HEK293 (cell line): ENCODE measurements at regions not wholly inside any gene's neighbourhood (a gene's known extent, or its start where the extent isn't known, plus 50 kb on each side); places are given as distances from the start of the nearest gene placed in this dataset.
A peak's percentile ranks its signal among the peaks of the same experiment; 100 is the strongest.

Source experiments
- CTCF ChIA-PET: fragments of 350-600 bp; formaldehyde crosslinking; extraction: SDS; loops from one replicate; lab custom pipeline; 2021; ENCODE audit warnings: antibody characterized with exemption; lab: Yijun Ruan, JAX
- POLR2A ChIA-PET: fragments of 300-600 bp; formaldehyde crosslinking; extraction: SDS; loops from one replicate; lab custom pipeline; 2020; ENCODE audit warnings: antibody characterized with exemption, inconsistent platforms; lab: Yijun Ruan, JAX
- H3K27ac ChIP-seq: fragments of 200-500 bp; sonication (Bioruptor generic); 2 replicates; pipeline ENCODE4 v1.5.1; 2014; ENCODE audit warnings: low read depth, low read length, control low read depth, inconsistent platforms; ENCODE audit errors: extremely low read depth
- H3K36me3 ChIP-seq, 2 experiments: fragments of 200-500 bp in 1 of 2; sonication (Bioruptor generic) in 1 of 2; 1 replicate in 1 of 2; 2 replicates in 1 of 2; pipeline ENCODE4 v1.5.1; 2014 to 2017; ENCODE audit warnings: inconsistent platforms in 2 of 2, low read length in 2 of 2; ENCODE audit not compliant: control insufficient read depth in 2 of 2, insufficient read depth in 1 of 2
- H3K4me1 ChIP-seq: fragments of 200-500 bp; sonication (Bioruptor generic); 2 replicates; pipeline ENCODE4 v1.5.1; 2014; ENCODE audit warnings: mild to moderate bottlenecking, low read length, inconsistent platforms; ENCODE audit not compliant: control insufficient read depth, insufficient read depth
- H3K4me3 ChIP-seq: 2 replicates; pipeline ENCODE4 v1.5.1; 2011; ENCODE audit warnings: low read depth, mild to moderate bottlenecking, control low read depth, low read length, moderate library complexity
- H3K9me3 ChIP-seq: fragments of 200-500 bp; sonication (Bioruptor generic); 2 replicates; pipeline ENCODE4 v1.5.1; 2014; ENCODE audit warnings: low read depth, low read length, inconsistent platforms; ENCODE audit not compliant: control insufficient read depth, insufficient read depth
- CTCF ChIP-seq: fragments of 450-650 bp; formaldehyde crosslinking; IDR thresholded peaks from 2 replicates; pipeline ENCODE4 v1.5.1; 2016; ENCODE audit warnings: missing biosample characterization, missing genetic modification characterization
- FEZF1 ChIP-seq: fragments of 450-650 bp; formaldehyde crosslinking; IDR thresholded peaks from 2 replicates; pipeline ENCODE4 v1.5.1; 2016; ENCODE audit warnings: missing biosample characterization, missing genetic modification characterization
- MZF1 ChIP-seq: fragments of 450-650 bp; formaldehyde crosslinking; IDR thresholded peaks from 2 replicates; pipeline ENCODE4 v1.5.1; 2017; ENCODE audit warnings: missing biosample characterization, missing genetic modification characterization, borderline replicate concordance
- OSR2 ChIP-seq: fragments of 450-650 bp; formaldehyde crosslinking; IDR thresholded peaks from 2 replicates; pipeline ENCODE4 v1.5.1; 2016; ENCODE audit warnings: missing biosample characterization, missing genetic modification characterization
- PATZ1 ChIP-seq: fragments of 450-650 bp; formaldehyde crosslinking; IDR thresholded peaks from 2 replicates; pipeline ENCODE4 v1.5.1; 2016; ENCODE audit warnings: missing biosample characterization, missing genetic modification characterization
- PRDM2 ChIP-seq: fragments of 450-650 bp; formaldehyde crosslinking; IDR thresholded peaks from 2 replicates; pipeline ENCODE4 v1.5.1; 2016; ENCODE audit warnings: missing biosample characterization, missing genetic modification characterization, borderline replicate concordance
- SP3 ChIP-seq: fragments of 450-650 bp; formaldehyde crosslinking; IDR thresholded peaks from 2 replicates; pipeline ENCODE4 v1.5.1; 2016; ENCODE audit warnings: missing biosample characterization, missing genetic modification characterization
- SP7 ChIP-seq: fragments of 450-650 bp; formaldehyde crosslinking; IDR thresholded peaks from 2 replicates; pipeline ENCODE4 v1.5.1; 2016; ENCODE audit warnings: missing biosample characterization, missing genetic modification characterization
- ZBTB20 ChIP-seq: fragments of 450-650 bp; formaldehyde crosslinking; IDR thresholded peaks from 2 replicates; pipeline ENCODE4 v1.5.1; 2016; ENCODE audit warnings: missing biosample characterization, missing genetic modification characterization
- ZBTB8A ChIP-seq: fragments of 450-650 bp; formaldehyde crosslinking; IDR thresholded peaks from 2 replicates; pipeline ENCODE4 v1.5.1; 2016; ENCODE audit warnings: missing biosample characterization, missing genetic modification characterization
- ZFHX2 ChIP-seq: fragments of 450-650 bp; formaldehyde crosslinking; conservative IDR thresholded peaks from 2 replicates; pipeline ENCODE4 v1.5.1; 2016; ENCODE audit warnings: missing biosample characterization, missing genetic modification characterization
- ZNF133 ChIP-seq: fragments of 450-650 bp; formaldehyde crosslinking; IDR thresholded peaks from 2 replicates; pipeline ENCODE4 v1.5.1; 2016; ENCODE audit warnings: missing biosample characterization, missing genetic modification characterization
- ZNF155 ChIP-seq: fragments of 450-650 bp; formaldehyde crosslinking; IDR thresholded peaks from 2 replicates; pipeline ENCODE4 v1.5.1; 2016; ENCODE audit warnings: missing biosample characterization, missing genetic modification characterization
- ZNF223 ChIP-seq: fragments of 450-650 bp; formaldehyde crosslinking; IDR thresholded peaks from 2 replicates; pipeline ENCODE4 v1.5.1; 2016; ENCODE audit warnings: missing biosample characterization, missing genetic modification characterization
- ZNF24 ChIP-seq: fragments of 450-650 bp; formaldehyde crosslinking; IDR thresholded peaks from 2 replicates; pipeline ENCODE4 v1.5.1; 2016; ENCODE audit warnings: missing biosample characterization, missing genetic modification characterization
- ZNF248 ChIP-seq: fragments of 450-650 bp; formaldehyde crosslinking; IDR thresholded peaks from 2 replicates; pipeline ENCODE4 v1.5.1; 2017; ENCODE audit warnings: missing biosample characterization, missing genetic modification characterization
- ZNF341 ChIP-seq: fragments of 450-650 bp; formaldehyde crosslinking; IDR thresholded peaks from 2 replicates; pipeline ENCODE4; 2016; ENCODE audit warnings: low read depth, missing biosample characterization, missing genetic modification characterization
- ZNF416 ChIP-seq: fragments of 450-650 bp; formaldehyde crosslinking; IDR thresholded peaks from 2 replicates; pipeline ENCODE4 v1.5.1; 2016; ENCODE audit warnings: missing biosample characterization, missing genetic modification characterization
- ZNF449 ChIP-seq: fragments of 450-650 bp; formaldehyde crosslinking; IDR thresholded peaks from 2 replicates; pipeline ENCODE4 v1.5.1; 2017; ENCODE audit warnings: missing biosample characterization, mild to moderate bottlenecking, missing genetic modification characterization, moderate library complexity
- ZNF529 ChIP-seq: fragments of 450-650 bp; formaldehyde crosslinking; IDR thresholded peaks from 2 replicates; pipeline ENCODE4 v1.5.1; 2017; ENCODE audit warnings: missing genetic modification characterization, missing biosample characterization; ENCODE audit not compliant: insufficient replicate concordance
- ZNF530 ChIP-seq: fragments of 450-650 bp; formaldehyde crosslinking; IDR thresholded peaks from 2 replicates; pipeline ENCODE4 v1.5.1; 2016; ENCODE audit warnings: low read depth, missing biosample characterization, missing genetic modification characterization
- ZNF571 ChIP-seq: fragments of 450-650 bp; formaldehyde crosslinking; IDR thresholded peaks from 2 replicates; pipeline ENCODE4 v1.5.0; 2017; ENCODE audit warnings: missing biosample characterization, missing genetic modification characterization
- ZNF664 ChIP-seq: fragments of 450-650 bp; formaldehyde crosslinking; IDR thresholded peaks from 2 replicates; pipeline ENCODE4 v1.5.1; 2016; ENCODE audit warnings: missing biosample characterization, missing genetic modification characterization
- ZNF670 ChIP-seq: fragments of 450-650 bp; formaldehyde crosslinking; IDR thresholded peaks from 2 replicates; pipeline ENCODE4 v1.5.1; 2016; ENCODE audit warnings: missing biosample characterization, missing genetic modification characterization, low read depth
- ZNF677 ChIP-seq: fragments of 450-650 bp; IDR thresholded peaks from 2 replicates; pipeline ENCODE4 v1.5.0; 2018; ENCODE audit warnings: missing biosample characterization, mild to moderate bottlenecking, missing genetic modification characterization, moderate library complexity
- ZNF692 ChIP-seq: fragments of 450-650 bp; formaldehyde crosslinking; IDR thresholded peaks from 2 replicates; pipeline ENCODE4 v1.5.1; 2016; ENCODE audit warnings: missing biosample characterization, missing genetic modification characterization
- ZXDB ChIP-seq: fragments of 450-650 bp; formaldehyde crosslinking; IDR thresholded peaks from 2 replicates; pipeline ENCODE4 v1.5.1; 2016; ENCODE audit warnings: missing biosample characterization, missing genetic modification characterization

GRCh38 chr2:156803243-156803642 is 367.1 kb downstream of the GPD2 start (continued):
- peak; percentile 44 for TF ChIP-seq PATZ1 (tag by site-specific recombination)
- no peak for TF ChIP-seq ZNF664 (tag by site-specific recombination)
- TF ChIP-seq ZNF449 (tag by site-specific recombination): peak; percentile 66
- peak; percentile 42; the same call in 1 of the 2 replicates for TF ChIP-seq OSR2 (tag by site-specific recombination)
- peak; percentile 53 for TF ChIP-seq ZFHX2 (tag by site-specific recombination)
- no peak for TF ChIP-seq ZNF155 (tag by site-specific recombination)
- no peak for TF ChIP-seq ZNF692 (tag by site-specific recombination)
- no peak for TF ChIP-seq CTCF
- 0 out of 2 replicates have a peak, but pooled peaks have one; percentile 9 for TF ChIP-seq ZNF341 (tag by site-specific recombination)
- TF ChIP-seq FEZF1 (tag by site-specific recombination): 0 out of 2 replicates have a peak, but pooled peaks have one; percentile 5
- TF ChIP-seq ZBTB20: 0 out of 2 replicates have a peak, but pooled peaks have one; percentile 21
- TF ChIP-seq SP3: no peak
- 0 out of 2 replicates have a peak, but pooled peaks have one; percentile 1 for TF ChIP-seq SP7 (tag by site-specific recombination)
- 0 out of 2 replicates have a peak, but pooled peaks have one; percentile 11 for TF ChIP-seq ZBTB8A (tag by site-specific recombination)

- H3K27ac ChIP-seq: peak overlapping the region; percentile 79; the same call in 1 of the 2 replicates
- CTCF ChIA-PET: no interaction called here
- TF ChIP-seq ZNF670 (tag by site-specific recombination) (no peak), PRDM2 (tag by site-specific recombination) (no peak), ZNF571 (tag by site-specific recombination) (no peak), ZNF133 (no peak), ZNF416 (tag by site-specific recombination) (no peak), MZF1 (no peak), ZNF677 (tag by site-specific recombination) (no peak), ZXDB (no peak), ZNF529 (tag by site-specific recombination) (no peak), ZNF248 (tag by site-specific recombination) (no peak), ZNF223 (tag by site-specific recombination) (no peak), ZNF24 (no peak), ZNF530 (no peak)
Measured at GRCh38 chr2:156803967-156804366, 367.8 kb downstream of the GPD2 start.

More at GRCh38 chr2:156803967-156804366, 367.8 kb downstream of the GPD2 start:
- POLR2A ChIA-PET: no interaction called here
- Histone ChIP-seq H3K9me3 (no peaks in the 10 kb centered on the region), H3K4me3 (no peak overlapping the region), H3K4me1 (peaks cover 16% of the 10 kb centered on the region), H3K36me3 (no peaks in the 10 kb centered on the region)
